Heart left ventricle (tissue), 16 donors: ENCODE measurements at regions not wholly inside any gene's neighbourhood (a gene's known extent, or its start where the extent isn't known, plus 50 kb on each side); places are given as distances from the start of the nearest gene placed in this dataset.

ENCODE experiments used
- ATAC-seq, 4 donors: fragments of 200-7000 bp; cut with Tn5 transposase; one replicate each; pipeline ENCODE4 v1.9.1; 2020 to 2022; ENCODE audit warnings: moderate library complexity in 4 of 4, mild to moderate bottlenecking in 3 of 4, moderate number of reproducible peaks in 1 of 4
- DNase-seq, 5 donors: peaks; one replicate each; pipeline ENCODE4 v3.0.0-alpha.2; 2020
- H3K27ac ChIP-seq, 12 donors: fragments of 200-600 bp; sonication (generic) in 4 of 12; one replicate each; pipeline versions ENCODE4 v1.5.0 to v1.8.0; 2016 to 2022; ENCODE audit warnings: mild to moderate bottlenecking in 2 of 12
- H3K27me3 ChIP-seq, 9 donors: fragments of 200-600 bp; sonication (generic) in 2 of 9; one replicate each; pipeline versions ENCODE4 v1.5.1 to v1.8.0; 2016 to 2022; ENCODE audit warnings: mild to moderate bottlenecking in 3 of 9
- H3K36me3 ChIP-seq, 9 donors: fragments of 200-600 bp; sonication (generic) in 2 of 9; one replicate each; pipeline versions ENCODE4 v1.5.0 to v1.8.0; 2018 to 2022; ENCODE audit warnings: mild to moderate bottlenecking in 2 of 9
- H3K4me1 ChIP-seq, 12 donors: fragments of 200-600 bp; sonication (generic) in 4 of 12; one replicate each; pipeline versions ENCODE4 v1.5.0 to v1.8.0; 2016 to 2022; ENCODE audit warnings: mild to moderate bottlenecking in 3 of 12
- H3K4me3 ChIP-seq, 12 donors: fragments of 200-600 bp; sonication (generic) in 4 of 12; one replicate each; pipeline versions ENCODE4 v1.5.0 to v1.8.0; 2017 to 2022; ENCODE audit warnings: mild to moderate bottlenecking in 9 of 12, moderate library complexity in 4 of 12
- H3K9me3 ChIP-seq, 12 donors: fragments of 200-600 bp; sonication (generic) in 4 of 12; one replicate each; pipeline versions ENCODE4 v1.5.0 to v1.8.0; 2016 to 2022; ENCODE audit warnings: mild to moderate bottlenecking in 1 of 12
- CTCF ChIP-seq, 12 donors: fragments of 200-600 bp; sonication (generic) in 4 of 12; IDR thresholded peaks; one replicate each; pipeline versions ENCODE4 v1.5.0 to v1.8.0; 2018 to 2022; ENCODE audit warnings: antibody characterized with exemption in 12 of 12, mild to moderate bottlenecking in 5 of 12
- POLR2A ChIP-seq, 2 donors: fragments of 450-650 bp; IDR thresholded peaks; one replicate each; pipeline ENCODE4 v1.6.1; 2017; ENCODE audit warnings: antibody characterized with exemption in 2 of 2, mild to moderate bottlenecking in 2 of 2, moderate library complexity in 2 of 2
- WGBS, 4 donors: extraction: QIAGEN DNeasy Blood & Tissue Kit in 2 of 4; methylation state at CpG; one replicate each; pipeline versions ENCODE4 v1.1.5 to v1.1.7; 2013 to 2018; 5-methylcytosine and 5-hydroxymethylcytosine counted together
- intact Hi-C, 10 donors: fragments of 100-400 bp; cut with DNase I; formaldehyde crosslinking; loops; one replicate each; pipeline versions ENCODE4 v1.11.1 to v1.14.2; 2022
- donor health status: ischemic (EF 13 %, LVEDD 7.1; RV severe dilation, severe dysfunction).
- donor health status: healthy with polysubstance abuse.
- donor health status: DM: no; HTN: yes; CAD: no.
- donor health status: DM: no; HTN: no; CAD: no.
- donor health status: ischemic (EF 25% LVEDD 6.9; RV normal size, moderate dysfunction).
- donor health status: ischemic (EF 25% LVEDD 5.7; RV mildly dilated, moderate dysfunction).
- donor health status: healthy.
- donor health status: DM: yes; HTN: yes; CAD: no.
- donor health status: ischemic (EF 35%, LVEDD 5.7; RV mildly dilated, moderate dysfunction).
- donor health status: nonischemic (EF 11% LVEDD 7.7; RV severe dilation, severe dysfunction).
- donor health status: DM: yes; HTN: yes; CAD: no.
- donor health status: PGD.
- donor health status: ischemic (EF 29% LVEDD 5.4; RV normal size, mild dysfunction).
- donor health status: nonischemic (EF 23%, LVEDD 6.1; RV moderate dilation, normal function).

GRCh38 chr5:68771732-68772131 lies 322.1 kb upstream of the SLC30A5 start:
- Histone ChIP-seq H3K4me3 (no peak overlapping the region), H3K4me1 (peaks cover 0 to 11% (median 0%) of the 10 kb centered on the region in 12 donors), H3K9me3 (no peaks in the 10 kb centered on the region), H3K36me3 (no peaks in the 10 kb centered on the region), H3K27ac (no peak overlapping the region), H3K27me3 (no peaks in the 10 kb centered on the region)
- intact Hi-C loops, result no loop called here
- TF ChIP-seq CTCF (IDR thresholded peaks at IDR 0.05), result no peak
- no peak for TF ChIP-seq POLR2A (IDR thresholded peaks at IDR 0.05)
- ATAC-seq (no peak), DNase-seq (no peak)
- WGBS, 4 donors, result 31 to 46% (median 38%) methylated on average over 3 of the region's 3 CpGs

DNA sequence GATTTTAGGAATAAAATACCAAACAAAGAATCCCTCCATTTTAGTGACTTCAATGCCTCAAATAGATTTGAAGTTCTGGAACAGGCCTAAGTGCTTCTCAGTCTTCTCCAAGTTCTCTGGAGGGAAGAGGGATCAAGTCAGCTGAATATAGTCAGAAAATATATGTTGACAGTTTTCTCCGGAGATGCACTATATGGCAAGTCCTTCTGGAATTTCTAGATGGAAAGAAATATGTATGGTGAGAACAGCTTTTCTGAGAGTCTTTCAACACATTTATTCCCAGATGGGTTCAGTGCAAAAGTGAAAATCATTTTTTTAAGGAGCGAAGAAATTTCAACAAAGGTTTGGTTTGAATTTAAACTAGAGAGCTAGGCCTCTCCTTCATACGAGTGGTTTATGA lies 317.4 kb upstream of the SLC30A5 start:
- H3K4me1 ChIP-seq, result peaks cover 0 to 7% (median 0%) of the 10 kb centered on the region in 12 donors
- DNase-seq (no peak), ATAC-seq (no peak)
- 80 to 88% (median 83%) methylated on average over 3 of the region's 3 CpGs for WGBS, 4 donors
- no peaks in the 10 kb centered on the region for H3K9me3 ChIP-seq
- no peaks in the 10 kb centered on the region for H3K27me3 ChIP-seq
- no peak overlapping the region for H3K27ac ChIP-seq
- TF ChIP-seq POLR2A (IDR thresholded peaks at IDR 0.05) (no peak), CTCF (IDR thresholded peaks at IDR 0.05) (no peak)
- intact Hi-C loops, result no loop called here
- H3K36me3 ChIP-seq, result no peaks in the 10 kb centered on the region
- H3K4me3 ChIP-seq, result no peak overlapping the region

DNA sequence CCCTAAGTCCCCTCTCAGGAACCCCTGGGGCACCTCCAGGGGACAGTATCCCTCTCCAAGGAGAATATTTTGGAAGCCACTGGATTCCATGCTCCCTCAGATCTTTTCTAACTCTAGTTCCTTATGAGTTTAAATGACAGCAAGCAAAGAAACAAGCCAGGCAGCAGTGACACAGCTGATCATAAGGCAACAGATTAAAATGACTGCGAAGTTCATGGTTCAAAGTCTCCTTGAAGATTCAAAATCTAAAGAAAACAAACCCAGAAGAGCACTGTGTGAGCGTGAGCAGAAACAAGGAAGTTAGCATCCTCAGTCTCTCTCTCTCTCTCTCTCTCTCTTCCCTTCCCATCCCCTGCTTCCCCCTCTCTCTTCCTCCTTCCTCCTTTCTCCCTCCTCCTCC lies 316.7 kb upstream of the SLC30A5 start:
- H3K4me1 ChIP-seq, result peaks cover 0 to 1% (median 0%) of the 10 kb centered on the region in 12 donors
- no peaks in the 10 kb centered on the region for H3K27me3 ChIP-seq
- 71 to 77% (median 75%) methylated on average over 2 of the region's 2 CpGs for WGBS, 4 donors
- ATAC-seq (no peak), DNase-seq (no peak)
- no peaks in the 10 kb centered on the region for H3K9me3 ChIP-seq
- no peak for TF ChIP-seq POLR2A (IDR thresholded peaks at IDR 0.05)
- H3K36me3 ChIP-seq, result no peaks in the 10 kb centered on the region
- intact Hi-C loops, result no loop called here
- H3K4me3 ChIP-seq, result no peak overlapping the region
- H3K27ac ChIP-seq, result no peak overlapping the region

GRCh38 chr5:68778484-68778883 lies 315.3 kb upstream of the SLC30A5 start:
- H3K36me3 ChIP-seq, result no peaks in the 10 kb centered on the region
- TF ChIP-seq POLR2A (IDR thresholded peaks at IDR 0.05) (no peak), CTCF (IDR thresholded peaks at IDR 0.05) (no peak)
- H3K4me3 ChIP-seq, result no peak overlapping the region
- no peak overlapping the region for H3K27ac ChIP-seq
- H3K4me1 ChIP-seq, result no peaks in the 10 kb centered on the region
- DNase-seq (no peak), ATAC-seq (no peak)
- no peaks in the 10 kb centered on the region for H3K27me3 ChIP-seq
- H3K9me3 ChIP-seq, result peaks cover 0 to 2% (median 0%) of the 10 kb centered on the region in 12 donors
- intact Hi-C loops, result no loop called here

DNA sequence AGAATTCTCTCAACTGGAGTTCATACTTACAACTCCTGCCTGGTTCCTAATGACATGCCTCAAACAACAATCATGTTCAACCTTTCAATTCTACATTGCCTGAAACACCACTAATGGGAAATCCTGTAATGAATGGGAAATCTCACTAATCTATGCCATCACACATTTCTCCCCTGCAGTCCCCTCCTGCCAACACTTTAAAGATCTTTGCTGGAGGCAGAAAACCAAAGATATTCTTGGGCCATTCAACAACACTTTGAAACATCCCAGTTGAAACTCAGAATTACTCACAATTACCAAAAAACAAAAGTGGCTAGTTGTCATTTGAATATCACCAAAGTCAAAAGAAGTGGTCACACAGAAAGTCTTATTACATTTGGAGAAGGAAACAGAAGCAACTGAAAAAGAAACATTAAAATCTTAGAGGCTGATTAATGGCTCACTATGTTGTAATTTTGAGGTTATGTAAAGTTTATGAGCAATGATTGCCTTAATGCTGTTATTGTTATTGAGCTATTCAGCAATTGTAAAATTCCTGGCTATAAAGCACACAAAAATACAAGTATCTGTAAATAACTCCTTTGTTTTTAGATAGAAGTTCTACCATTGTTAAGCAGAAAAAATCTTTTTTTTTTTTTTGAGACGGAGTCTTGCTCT lies 313.4 kb upstream of the SLC30A5 start:
- Histone ChIP-seq H3K4me3 (no peak overlapping the region), H3K9me3 (peaks cover 0 to 17% (median under 1%) of the 10 kb centered on the region in 12 donors), H3K4me1 (no peaks in the 10 kb centered on the region), H3K27me3 (no peaks in the 10 kb centered on the region), H3K27ac (no peak overlapping the region), H3K36me3 (no peaks in the 10 kb centered on the region)
- ATAC-seq (no peak), DNase-seq (no peak)
- 83 to 95% (median 90%) methylated on average over 1 of the region's 1 CpG for WGBS, 4 donors
- TF ChIP-seq CTCF (IDR thresholded peaks at IDR 0.05) (no peak), POLR2A (IDR thresholded peaks at IDR 0.05) (no peak)
- intact Hi-C loops, result no loop called here
